ENCODE measurements at regions not wholly inside any gene's neighbourhood (a gene's known extent, or its start where the extent isn't known, plus 50 kb on each side); places are given as distances from the start of the nearest gene placed in this dataset.

DNA sequence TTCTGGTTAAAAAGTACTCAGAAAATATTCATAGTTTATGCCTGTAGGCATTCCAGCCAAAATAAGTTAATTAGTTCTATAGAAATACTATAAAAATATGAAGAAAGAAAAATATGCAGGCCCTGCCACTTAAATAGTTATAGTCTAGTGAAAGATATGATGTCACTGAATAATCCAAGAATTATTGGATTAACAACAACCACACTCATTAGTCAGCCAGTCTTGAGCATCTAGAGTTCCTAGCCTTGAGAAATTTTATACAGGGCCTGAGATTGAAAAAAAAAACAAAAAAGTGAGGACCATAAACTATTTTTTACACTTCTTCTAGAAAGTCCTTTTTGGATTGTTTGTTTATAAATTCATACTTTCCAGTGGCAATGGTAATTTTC is 823.0 kb downstream of the FAT4 start:
- DNase-seq (ENCODE audit: low read depth), result no peak
- no peak overlapping the region for H3K4me3 ChIP-seq (ENCODE audit: low read depth, low read length)
- TF ChIP-seq, protein P1, sequence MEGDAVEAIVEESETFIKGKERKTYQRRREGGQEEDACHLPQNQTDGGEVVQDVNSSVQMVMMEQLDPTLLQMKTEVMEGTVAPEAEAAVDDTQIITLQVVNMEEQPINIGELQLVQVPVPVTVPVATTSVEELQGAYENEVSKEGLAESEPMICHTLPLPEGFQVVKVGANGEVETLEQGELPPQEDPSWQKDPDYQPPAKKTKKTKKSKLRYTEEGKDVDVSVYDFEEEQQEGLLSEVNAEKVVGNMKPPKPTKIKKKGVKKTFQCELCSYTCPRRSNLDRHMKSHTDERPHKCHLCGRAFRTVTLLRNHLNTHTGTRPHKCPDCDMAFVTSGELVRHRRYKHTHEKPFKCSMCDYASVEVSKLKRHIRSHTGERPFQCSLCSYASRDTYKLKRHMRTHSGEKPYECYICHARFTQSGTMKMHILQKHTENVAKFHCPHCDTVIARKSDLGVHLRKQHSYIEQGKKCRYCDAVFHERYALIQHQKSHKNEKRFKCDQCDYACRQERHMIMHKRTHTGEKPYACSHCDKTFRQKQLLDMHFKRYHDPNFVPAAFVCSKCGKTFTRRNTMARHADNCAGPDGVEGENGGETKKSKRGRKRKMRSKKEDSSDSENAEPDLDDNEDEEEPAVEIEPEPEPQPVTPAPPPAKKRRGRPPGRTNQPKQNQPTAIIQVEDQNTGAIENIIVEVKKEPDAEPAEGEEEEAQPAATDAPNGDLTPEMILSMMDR (IDR thresholded peaks at IDR 0.05; ENCODE audit: insufficient read depth, low read depth, low read length), result no peak

DNA sequence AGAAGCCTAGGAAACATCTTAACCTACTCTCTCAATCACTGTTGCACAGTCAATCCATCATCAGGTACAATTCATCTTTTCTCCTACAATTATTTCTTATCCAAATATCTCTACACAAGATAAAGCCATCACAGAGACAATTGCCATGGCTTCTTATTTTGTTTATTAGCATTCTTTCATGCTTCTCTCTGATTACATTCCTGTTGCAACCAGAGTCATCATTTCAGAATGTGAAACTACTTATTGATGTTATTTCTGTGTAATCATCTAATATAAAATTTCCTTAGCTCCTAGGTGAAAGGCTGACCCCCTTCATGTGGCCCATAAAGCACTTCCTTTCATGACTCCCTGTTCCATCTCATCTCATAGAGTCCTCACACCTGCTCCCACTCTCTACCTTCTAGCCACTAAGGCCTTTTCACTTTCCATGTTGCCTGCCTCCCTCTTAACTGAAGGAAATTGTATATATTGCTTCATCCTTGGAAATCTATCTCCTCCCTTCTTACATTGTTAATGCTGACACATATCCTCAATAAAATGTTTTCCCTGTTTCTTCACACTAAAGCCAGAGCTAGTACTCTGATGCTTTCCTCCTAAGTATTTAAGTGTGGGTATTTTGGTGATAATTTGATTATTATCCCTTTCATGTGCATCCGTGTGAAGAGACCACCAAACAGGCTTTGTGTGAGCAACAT is 829.9 kb downstream of the FAT4 start:
- peak; percentile 31 for DNase-seq (ENCODE audit: low read depth)
- TF ChIP-seq, protein P1 (IDR thresholded peaks at IDR 0.05; ENCODE audit: insufficient read depth, low read depth, low read length), result no peak
- H3K4me3 ChIP-seq (ENCODE audit: low read depth, low read length), result no peak overlapping the region

DNA sequence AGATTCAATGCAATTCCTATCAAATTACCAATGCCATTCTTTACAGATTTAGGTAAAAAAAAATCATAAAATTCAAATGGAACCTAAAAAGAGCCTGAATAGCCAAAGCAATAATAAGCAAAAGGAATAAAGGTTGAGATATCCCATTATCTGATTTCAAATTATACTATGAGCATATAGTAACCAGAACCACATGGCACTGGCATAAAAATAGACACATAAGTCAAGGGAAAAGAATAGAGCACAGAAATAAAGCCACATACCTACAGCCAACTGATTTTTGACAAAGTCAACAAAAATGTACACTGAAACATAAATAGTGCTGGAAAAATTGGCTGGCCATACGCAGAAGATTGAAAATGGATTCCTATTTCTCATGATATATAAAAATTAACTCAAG is 853.7 kb downstream of the FAT4 start:
- H3K4me3 ChIP-seq (ENCODE audit: low read depth, low read length), result no peak overlapping the region
- DNase-seq (ENCODE audit: low read depth), result no peak
- TF ChIP-seq, protein P1 (IDR thresholded peaks at IDR 0.05; ENCODE audit: insufficient read depth, low read depth, low read length), result no peak

DNA sequence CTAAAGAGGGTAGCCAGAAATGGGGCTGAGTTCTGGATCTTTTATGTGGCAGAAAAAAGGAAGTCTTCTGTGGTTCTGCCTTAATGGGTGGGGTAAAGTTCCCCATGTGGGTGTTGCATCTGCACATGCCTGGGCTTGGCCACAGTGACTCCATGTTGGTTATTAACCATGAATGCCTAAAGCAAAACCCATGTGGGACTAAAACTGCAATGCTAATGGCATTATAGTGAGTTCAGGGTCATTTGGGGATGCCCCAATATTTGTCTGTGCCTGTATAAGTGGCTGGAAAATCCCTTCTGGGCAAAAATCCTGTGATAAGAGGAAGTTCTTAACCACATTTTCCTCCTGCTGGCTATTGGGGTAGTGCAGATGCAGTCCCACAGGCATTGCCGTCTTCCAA is 857.4 kb downstream of the FAT4 start:
- no peak for DNase-seq (ENCODE audit: low read depth)
- TF ChIP-seq, protein P1 (IDR thresholded peaks at IDR 0.05; ENCODE audit: insufficient read depth, low read depth, low read length), result no peak
- no peak overlapping the region for H3K4me3 ChIP-seq (ENCODE audit: low read depth, low read length)

DNA sequence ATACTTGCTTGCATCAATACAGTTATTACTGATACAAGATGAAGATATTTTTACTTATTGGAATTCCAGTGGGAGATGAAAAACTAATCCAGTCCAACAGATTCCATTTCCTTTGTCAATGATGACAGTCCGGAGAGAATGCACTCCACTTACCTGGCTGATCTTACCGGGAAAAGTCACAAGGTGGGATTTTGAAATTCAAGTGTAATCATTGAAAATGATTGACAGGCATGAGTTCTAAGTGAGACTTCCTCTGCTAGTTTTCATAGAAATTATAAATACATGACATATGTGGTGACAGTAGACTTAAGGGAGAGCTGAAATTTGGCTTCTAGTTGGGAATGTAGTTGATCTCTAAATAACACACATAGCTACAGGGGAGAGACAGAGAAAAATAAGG is 859.9 kb downstream of the FAT4 start:
- TF ChIP-seq, protein P1 (IDR thresholded peaks at IDR 0.05; ENCODE audit: insufficient read depth, low read depth, low read length), result no peak
- no peak overlapping the region for H3K4me3 ChIP-seq (ENCODE audit: low read depth, low read length)
- DNase-seq (ENCODE audit: low read depth), result no peak

DNA sequence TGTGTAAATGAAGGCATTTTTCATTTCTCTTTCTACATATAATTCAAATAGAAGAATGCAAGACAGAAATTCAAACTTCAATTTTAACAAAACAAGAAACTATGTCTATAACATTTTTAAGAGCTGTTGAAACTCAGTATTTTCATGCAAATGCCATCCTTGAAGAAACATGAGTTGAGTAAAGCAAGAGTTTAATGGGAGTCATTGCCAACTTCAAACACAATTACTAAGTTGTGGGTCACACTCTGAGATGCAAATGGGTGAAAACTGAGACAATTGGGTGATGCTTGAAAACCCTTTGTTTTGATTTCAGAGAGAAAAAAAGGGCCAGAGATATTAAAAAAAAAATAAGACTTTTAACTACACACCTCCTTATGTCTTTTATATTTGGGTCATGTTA is 865.9 kb downstream of the FAT4 start:
- TF ChIP-seq, protein P1 (IDR thresholded peaks at IDR 0.05; ENCODE audit: insufficient read depth, low read depth, low read length), result no peak
- no peak overlapping the region for H3K4me3 ChIP-seq (ENCODE audit: low read depth, low read length)
- no peak for DNase-seq (ENCODE audit: low read depth)

DNA sequence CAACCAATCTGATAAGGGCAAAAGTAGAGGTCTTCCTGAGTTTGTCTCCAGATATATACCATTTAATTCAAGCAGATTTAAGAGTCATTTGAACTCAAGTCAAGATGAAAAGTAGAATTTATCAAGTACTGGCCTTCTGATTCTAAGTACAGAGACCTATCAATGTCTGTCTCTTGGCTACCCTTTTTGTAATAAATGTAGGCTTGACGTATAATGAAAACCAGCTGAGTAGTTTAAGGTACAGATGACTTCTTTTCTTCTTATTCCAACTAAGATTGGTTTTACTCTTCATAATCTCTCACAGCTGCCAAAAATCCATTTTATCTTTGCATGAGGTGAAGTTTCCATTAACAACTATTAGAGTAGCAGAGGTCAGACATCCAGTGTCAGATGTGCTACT is 867.6 kb downstream of the FAT4 start:
- no peak overlapping the region for H3K4me3 ChIP-seq (ENCODE audit: low read depth, low read length)
- no peak for DNase-seq (ENCODE audit: low read depth)
- TF ChIP-seq, protein P1 (IDR thresholded peaks at IDR 0.05; ENCODE audit: insufficient read depth, low read depth, low read length), result no peak

Data from fibroblast of villous mesenchyme (primary cell).